Transverse colon (tissue), 4 donors: ENCODE measurements at regions not wholly inside any gene's neighbourhood (a gene's known extent, or its start where the extent isn't known, plus 50 kb on each side); places are given as distances from the start of the nearest gene placed in this dataset.
"Not testable (repeated sequence)": the region's sequence is repeated elsewhere in the genome, so short reads cannot be mapped to it uniquely, and the experiment has no call there.

ENCODE experiments used
- DNase-seq: peaks from one replicate; pipeline ENCODE4 v3.0.0-alpha.2; 2019
- H3K27ac ChIP-seq, 4 donors: fragments of 200-600 bp; sonication (generic); 2 replicates each; pipeline ENCODE4 v1.5.1; 2016 to 2018; ENCODE audit warnings: inconsistent platforms in 4 of 4
- H3K27me3 ChIP-seq: fragments of 200-600 bp; sonication (generic); 2 replicates; pipeline ENCODE4 v1.5.1; 2017; ENCODE audit warnings: inconsistent platforms
- H3K36me3 ChIP-seq, 4 donors: fragments of 200-600 bp; sonication (generic); 2 replicates each; pipeline ENCODE4 v1.5.1; 2017 to 2019; ENCODE audit warnings: inconsistent platforms in 4 of 4
- H3K4me1 ChIP-seq, 4 donors: fragments of 200-600 bp; sonication (generic); 2 replicates each; pipeline ENCODE4 v1.5.1; 2017 to 2020; ENCODE audit warnings: inconsistent platforms in 4 of 4
- H3K4me3 ChIP-seq, 4 donors: fragments of 200-600 bp; sonication (generic); 1 replicate in 1 of 4; 2 replicates in 3 of 4; pipeline versions ENCODE4 v1.5.1 to v1.6.1; 2017 to 2019; ENCODE audit warnings: inconsistent platforms in 4 of 4
- H3K9me3 ChIP-seq, 2 donors: fragments of 200-600 bp; sonication (generic); 2 replicates each; pipeline ENCODE4 v1.5.1; 2017 to 2019; ENCODE audit warnings: inconsistent platforms in 2 of 2
- EP300 ChIP-seq: sonication (generic); formaldehyde crosslinking; IDR thresholded peaks from one replicate; pipeline ENCODE4 v1.6.1; 2017; ENCODE audit warnings: antibody characterized with exemption, low read depth
- POLR2A ChIP-seq: fragments of 450-650 bp; IDR thresholded peaks from one replicate; pipeline ENCODE4 v1.6.1; 2016; ENCODE audit warnings: antibody characterized with exemption, mild to moderate bottlenecking, moderate library complexity
- POLR2AphosphoS5 ChIP-seq, 3 donors: sonication (generic); formaldehyde crosslinking; IDR thresholded peaks; one replicate each; pipeline ENCODE4 v1.6.1; 2016; ENCODE audit warnings: antibody characterized with exemption in 3 of 3
- WGBS, 2 donors: methylation state at CpG; one replicate each; pipeline ENCODE4 v1.1.5; 2018; ENCODE audit warnings: low coverage in 1 of 2; 5-methylcytosine and 5-hydroxymethylcytosine counted together
- in situ Hi-C, 4 donors: fragments of 200-750 bp; cut with MboI; loops; one replicate each; pipeline versions ENCODE4 v1.15.0 to v1.15.1; 2017; ENCODE audit warnings: low sequenced_read_pairs in 3 of 4, low pct_ligation_motif_present in 1 of 4, low pct_unique_long_range_greater_than_20kb in 1 of 4
- intact Hi-C: fragments of 100-400 bp; cut with DNase I; formaldehyde crosslinking; loops from one replicate; pipeline ENCODE4 v1.15.1; 2023; ENCODE audit warnings: low total_unique reads
- TF ChIP-seq, protein P1 (sequence below), 5 experiments: fragments of 200-600 bp in 3 of 5; fragments of 450-650 bp in 2 of 5; sonication (generic) in 3 of 5; IDR thresholded peaks; 1 replicate in 2 of 5; 2 replicates in 3 of 5; pipeline ENCODE4 v1.5.1; 2016 to 2017; ENCODE audit warnings: antibody characterized with exemption in 5 of 5, inconsistent platforms in 3 of 5, mild to moderate bottlenecking in 2 of 5, moderate library complexity in 1 of 5

DNA sequence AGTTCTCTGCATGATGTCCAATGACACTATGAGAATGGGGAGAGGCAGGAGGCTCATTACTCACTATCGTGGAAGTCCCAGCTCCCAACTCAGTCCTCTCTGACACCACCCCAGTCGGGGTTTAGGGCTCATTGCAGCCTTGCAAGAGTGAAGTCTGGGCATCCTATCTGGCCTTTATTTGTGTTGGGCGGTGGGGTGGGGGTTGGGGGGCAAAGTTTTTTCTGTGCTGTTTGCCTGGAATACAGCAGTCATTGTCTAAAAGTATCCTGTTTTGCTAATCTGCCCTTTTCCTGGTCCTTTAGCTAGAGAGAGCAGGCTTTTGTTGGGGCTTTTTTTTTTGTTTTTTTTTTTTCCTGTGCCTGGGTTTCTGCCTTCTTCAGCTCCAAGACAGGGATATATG lies 174.2 kb downstream of the MYLK4 start:
- H3K36me3 ChIP-seq = no peaks in the 10 kb centered on the region
- peaks cover 11% of the 10 kb centered on the region for H3K27me3 ChIP-seq
- intact Hi-C loops = no loop called here
- no peak overlapping the region for H3K4me3 ChIP-seq
- no peaks in the 10 kb centered on the region for H3K4me1 ChIP-seq
- peaks cover 0 to 6% of the 10 kb centered on the region in 2 donors for H3K9me3 ChIP-seq
- DNase-seq = no peak
- WGBS, 2 donors = 67% methylated on average over 3 of the region's 3 CpGs; no CpG with 5 or more reads in 1 of the 2 donors
- in situ Hi-C loops = no loop called here
- TF ChIP-seq, protein P1, sequence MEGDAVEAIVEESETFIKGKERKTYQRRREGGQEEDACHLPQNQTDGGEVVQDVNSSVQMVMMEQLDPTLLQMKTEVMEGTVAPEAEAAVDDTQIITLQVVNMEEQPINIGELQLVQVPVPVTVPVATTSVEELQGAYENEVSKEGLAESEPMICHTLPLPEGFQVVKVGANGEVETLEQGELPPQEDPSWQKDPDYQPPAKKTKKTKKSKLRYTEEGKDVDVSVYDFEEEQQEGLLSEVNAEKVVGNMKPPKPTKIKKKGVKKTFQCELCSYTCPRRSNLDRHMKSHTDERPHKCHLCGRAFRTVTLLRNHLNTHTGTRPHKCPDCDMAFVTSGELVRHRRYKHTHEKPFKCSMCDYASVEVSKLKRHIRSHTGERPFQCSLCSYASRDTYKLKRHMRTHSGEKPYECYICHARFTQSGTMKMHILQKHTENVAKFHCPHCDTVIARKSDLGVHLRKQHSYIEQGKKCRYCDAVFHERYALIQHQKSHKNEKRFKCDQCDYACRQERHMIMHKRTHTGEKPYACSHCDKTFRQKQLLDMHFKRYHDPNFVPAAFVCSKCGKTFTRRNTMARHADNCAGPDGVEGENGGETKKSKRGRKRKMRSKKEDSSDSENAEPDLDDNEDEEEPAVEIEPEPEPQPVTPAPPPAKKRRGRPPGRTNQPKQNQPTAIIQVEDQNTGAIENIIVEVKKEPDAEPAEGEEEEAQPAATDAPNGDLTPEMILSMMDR (IDR thresholded peaks at IDR 0.05) = no peak
- no peak for TF ChIP-seq POLR2AphosphoS5 (IDR thresholded peaks at IDR 0.05)
- TF ChIP-seq EP300 = no peak
- no peak for TF ChIP-seq POLR2A
- no peak overlapping the region for H3K27ac ChIP-seq

DNA sequence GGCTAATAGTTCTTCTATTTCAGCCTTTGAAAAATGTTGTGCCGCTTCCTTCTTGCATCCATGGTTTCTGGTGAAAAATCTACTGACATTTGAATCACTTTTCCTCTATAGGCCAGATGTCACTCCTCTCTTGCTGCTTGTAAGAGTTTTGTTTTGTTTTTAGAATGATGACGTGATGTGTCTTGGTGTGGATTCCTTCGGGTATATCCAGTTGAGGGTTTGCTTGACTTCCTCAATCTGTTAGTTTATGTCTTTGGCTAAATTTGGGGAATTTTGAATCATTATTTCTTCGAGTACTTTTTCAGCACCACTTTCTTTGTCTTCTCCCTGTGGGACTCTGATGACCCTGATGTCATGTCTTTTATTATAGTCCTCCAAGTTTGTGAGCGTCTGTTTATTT lies 175.5 kb downstream of the MYLK4 start:
- TF ChIP-seq POLR2AphosphoS5 (IDR thresholded peaks at IDR 0.05) = no peak
- Histone ChIP-seq H3K9me3 (peaks cover 0 to 6% of the 10 kb centered on the region in 2 donors), H3K27me3 (peaks cover 11% of the 10 kb centered on the region), H3K36me3 (no peaks in the 10 kb centered on the region), H3K4me1 (no peaks in the 10 kb centered on the region), H3K27ac (no peak overlapping the region), H3K4me3 (no peak overlapping the region)
- DNase-seq = no peak
- in situ Hi-C loops (no loop called here), intact Hi-C loops (no loop called here)
- 76 to 84% methylated on average over 5 of the region's 5 CpGs for WGBS, 2 donors

GRCh38 chr6:2569420-2569819 lies 181.3 kb downstream of the MYLK4 start:
- H3K9me3 ChIP-seq, H3K27ac ChIP-seq, H3K36me3 ChIP-seq, in situ Hi-C loops, DNase-seq, H3K27me3 ChIP-seq, H3K4me1 ChIP-seq, H3K4me3 ChIP-seq, intact Hi-C loops: not testable (repeated sequence)
- 83 to 86% methylated on average over 1 of the region's 1 CpG for WGBS, 2 donors

- Histone ChIP-seq H3K4me1 (no peaks in the 10 kb centered on the region), H3K9me3 (peaks cover 0 to 3% of the 10 kb centered on the region in 2 donors), H3K36me3 (no peaks in the 10 kb centered on the region), H3K27ac (no peak overlapping the region), H3K27me3 (no peaks in the 10 kb centered on the region), H3K4me3 (no peak overlapping the region)
- no peak for DNase-seq
- 92 to 94% methylated on average over 1 of the region's 1 CpG for WGBS, 2 donors
- TF ChIP-seq POLR2AphosphoS5 (IDR thresholded peaks at IDR 0.05) (no peak), EP300 (no peak), POLR2A (no peak)
- TF ChIP-seq, protein P1 (IDR thresholded peaks at IDR 0.05) = no peak
- in situ Hi-C loops = no loop called here
- intact Hi-C loops = no loop called here
Observed at GRCh38 chr6:2566048-2566447, 184.7 kb downstream of the MYLK4 start.

- no peaks in the 10 kb centered on the region for H3K36me3 ChIP-seq
- no peaks in the 10 kb centered on the region for H3K4me1 ChIP-seq
- H3K9me3 ChIP-seq = peaks cover 0 to 3% of the 10 kb centered on the region in 2 donors
- no peaks in the 10 kb centered on the region for H3K27me3 ChIP-seq
- no peak overlapping the region for H3K27ac ChIP-seq
- in situ Hi-C loops (no loop called here), intact Hi-C loops (no loop called here)
- 44 to 46% methylated on average over 3 to 5 of the region's 5 CpGs for WGBS, 2 donors
- H3K4me3 ChIP-seq = no peak overlapping the region
- TF ChIP-seq POLR2A (no peak), EP300 (no peak), POLR2AphosphoS5 (IDR thresholded peaks at IDR 0.05) (no peak)
- TF ChIP-seq, protein P1 (IDR thresholded peaks at IDR 0.05) = no peak
- DNase-seq = no peak
Observed at GRCh38 chr6:2565499-2565898, 185.2 kb downstream of the MYLK4 start.
